Liver (tissue), 3 donors: ENCODE measurements at regions not wholly inside any gene's neighbourhood (a gene's known extent, or its start where the extent isn't known, plus 50 kb on each side); places are given as distances from the start of the nearest gene placed in this dataset.

Experiments
- ATF3 ChIP-seq: IDR thresholded peaks from 2 replicates; pipeline ENCODE4 v1.6.1; 2016; ENCODE audit warnings: antibody characterized with exemption
- CTCF ChIP-seq: fragments of 150-350 bp; IDR thresholded peaks from 2 replicates; pipeline ENCODE4 v1.5.1; 2017; ENCODE audit warnings: improper control_type of control experiment, low read depth, low read length; ENCODE audit not compliant: missing input control
- FOXA1 ChIP-seq: IDR thresholded peaks from 2 replicates; pipeline ENCODE4 v1.6.1; 2016; ENCODE audit warnings: antibody characterized with exemption
- JUND ChIP-seq, 2 donors: IDR thresholded peaks; 2 replicates each; pipeline ENCODE4 v1.6.1; 2016; ENCODE audit warnings: antibody characterized with exemption in 2 of 2
- MAX ChIP-seq: IDR thresholded peaks from 2 replicates; pipeline ENCODE4 v1.6.1; 2016; ENCODE audit warnings: antibody characterized with exemption
- RAD21 ChIP-seq, 2 donors: IDR thresholded peaks; 2 replicates each; pipeline ENCODE4 v1.6.1; 2016; ENCODE audit warnings: antibody characterized with exemption in 2 of 2, mild to moderate bottlenecking in 2 of 2
- REST ChIP-seq: IDR thresholded peaks from 2 replicates; pipeline ENCODE4 v1.6.1; 2016; ENCODE audit warnings: antibody characterized with exemption, mild to moderate bottlenecking
- SP1 ChIP-seq: IDR thresholded peaks from 2 replicates; pipeline ENCODE4 v1.6.1; 2018; ENCODE audit warnings: antibody characterized with exemption, mild to moderate bottlenecking
- TAF1 ChIP-seq: conservative IDR thresholded peaks from 2 replicates; pipeline ENCODE4 v1.6.1; 2016; ENCODE audit warnings: antibody characterized with exemption, mild to moderate bottlenecking
- YY1 ChIP-seq: IDR thresholded peaks from 2 replicates; pipeline ENCODE4 v1.6.1; 2016; ENCODE audit warnings: antibody characterized with exemption, mild to moderate bottlenecking
- donor health status: healthy.
- donor health status: healthy.

- no peak for TF ChIP-seq CTCF
- TF ChIP-seq MAX = no peak
- no peak for TF ChIP-seq RAD21 (IDR thresholded peaks at IDR 0.05)
- no peak for TF ChIP-seq ATF3
- TF ChIP-seq REST = no peak
- TF ChIP-seq YY1 = no peak
- TF ChIP-seq TAF1 = no peak
- TF ChIP-seq FOXA1 = no peak
- TF ChIP-seq SP1 = no peak
- TF ChIP-seq JUND (IDR thresholded peaks at IDR 0.05) = no peak
Measured at GRCh38 chr18:78928076-78928475, 51.5 kb upstream of the SALL3 start.
